ENCODE measurements at regions not wholly inside any gene's neighbourhood (a gene's known extent, or its start where the extent isn't known, plus 50 kb on each side); places are given as distances from the start of the nearest gene placed in this dataset.

DNA sequence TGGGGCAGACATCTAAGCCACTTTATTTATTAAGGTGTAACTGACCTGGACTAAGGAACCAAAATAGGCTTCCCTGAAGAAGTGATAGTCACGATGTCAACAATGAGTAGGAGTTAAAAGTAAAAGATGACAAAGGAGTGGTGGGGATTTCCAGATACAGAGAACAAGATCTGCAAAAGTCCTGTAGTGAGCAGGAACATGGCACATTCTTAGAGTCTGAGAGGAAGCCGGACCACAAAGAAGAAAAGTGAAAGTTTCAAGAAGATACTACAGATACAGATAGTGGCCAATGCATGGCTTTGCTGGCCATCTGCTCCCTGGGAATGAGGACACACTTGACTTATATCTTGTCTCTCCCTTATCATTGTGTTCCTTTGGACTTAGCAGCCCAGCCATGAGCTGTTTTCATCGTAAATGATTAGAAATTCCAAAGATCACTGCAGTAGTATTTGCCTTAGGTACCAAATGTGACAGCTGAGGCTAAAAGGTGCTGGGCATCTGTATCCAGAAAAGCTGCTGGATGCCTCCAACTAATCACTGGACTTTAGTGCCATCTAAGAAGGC lies 302.4 kb upstream of the NR5A2 start:
- Mint-ChIP-seq H3K4me1 (ENCODE audit: low read depth) (peaks cover 8% of the 10 kb centered on the region), H3K27ac (no peak overlapping the region), H3K4me3 (no peak overlapping the region), H3K9me3 (no peaks in the 10 kb centered on the region), H3K36me3 (ENCODE audit: low read depth) (no peaks in the 10 kb centered on the region), H3K27me3 (peaks cover 11% of the 10 kb centered on the region)
- ATAC-seq (peak; percentile 55), DNase-seq (no peak)
- TF ChIP-seq, protein P1, sequence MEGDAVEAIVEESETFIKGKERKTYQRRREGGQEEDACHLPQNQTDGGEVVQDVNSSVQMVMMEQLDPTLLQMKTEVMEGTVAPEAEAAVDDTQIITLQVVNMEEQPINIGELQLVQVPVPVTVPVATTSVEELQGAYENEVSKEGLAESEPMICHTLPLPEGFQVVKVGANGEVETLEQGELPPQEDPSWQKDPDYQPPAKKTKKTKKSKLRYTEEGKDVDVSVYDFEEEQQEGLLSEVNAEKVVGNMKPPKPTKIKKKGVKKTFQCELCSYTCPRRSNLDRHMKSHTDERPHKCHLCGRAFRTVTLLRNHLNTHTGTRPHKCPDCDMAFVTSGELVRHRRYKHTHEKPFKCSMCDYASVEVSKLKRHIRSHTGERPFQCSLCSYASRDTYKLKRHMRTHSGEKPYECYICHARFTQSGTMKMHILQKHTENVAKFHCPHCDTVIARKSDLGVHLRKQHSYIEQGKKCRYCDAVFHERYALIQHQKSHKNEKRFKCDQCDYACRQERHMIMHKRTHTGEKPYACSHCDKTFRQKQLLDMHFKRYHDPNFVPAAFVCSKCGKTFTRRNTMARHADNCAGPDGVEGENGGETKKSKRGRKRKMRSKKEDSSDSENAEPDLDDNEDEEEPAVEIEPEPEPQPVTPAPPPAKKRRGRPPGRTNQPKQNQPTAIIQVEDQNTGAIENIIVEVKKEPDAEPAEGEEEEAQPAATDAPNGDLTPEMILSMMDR (IDR thresholded peaks at IDR 0.05), result no peak
- CTCF ChIA-PET, result no interaction called here
- POLR2A ChIA-PET, result no interaction called here
- intact Hi-C loops (cut with micrococcal nuclease), result no loop called here

DNA sequence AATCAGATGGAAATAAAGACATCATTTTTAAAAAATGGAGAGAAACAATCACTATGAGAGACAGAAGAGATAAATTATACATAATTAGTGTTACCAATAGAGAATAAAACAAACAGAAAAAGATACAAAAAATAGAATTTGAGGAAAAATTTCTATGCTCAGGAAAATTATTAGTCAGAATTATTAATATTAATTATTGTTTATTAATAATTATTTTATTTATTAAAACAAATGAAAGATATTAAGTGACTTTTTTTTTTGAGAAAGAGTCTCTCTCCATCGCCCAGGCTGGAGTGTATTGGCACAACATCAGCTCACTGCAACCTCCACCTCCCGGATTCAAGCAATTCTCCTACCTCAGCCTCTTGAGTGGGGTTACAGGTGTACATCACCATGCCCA lies 299.8 kb upstream of the NR5A2 start:
- no peak for DNase-seq
- TF ChIP-seq, protein P1 (IDR thresholded peaks at IDR 0.05), result no peak
- H3K36me3 Mint-ChIP-seq (ENCODE audit: low read depth), result no peaks in the 10 kb centered on the region
- H3K4me1 Mint-ChIP-seq (ENCODE audit: low read depth), result peaks cover 5% of the 10 kb centered on the region
- peaks cover 11% of the 10 kb centered on the region for H3K27me3 Mint-ChIP-seq
- no peak overlapping the region for H3K4me3 Mint-ChIP-seq
- no peak for ATAC-seq
- POLR2A ChIA-PET, result no interaction called here
- CTCF ChIA-PET, result interaction anchor here (1.1 kb wide), 1 partner anchor 43 kb away, joined by 3 read pairs; no protein-coding TSS in a partner anchor
- H3K27ac Mint-ChIP-seq, result no peak overlapping the region
- intact Hi-C loops (cut with micrococcal nuclease), result no loop called here
- H3K9me3 Mint-ChIP-seq, result no peaks in the 10 kb centered on the region

DNA sequence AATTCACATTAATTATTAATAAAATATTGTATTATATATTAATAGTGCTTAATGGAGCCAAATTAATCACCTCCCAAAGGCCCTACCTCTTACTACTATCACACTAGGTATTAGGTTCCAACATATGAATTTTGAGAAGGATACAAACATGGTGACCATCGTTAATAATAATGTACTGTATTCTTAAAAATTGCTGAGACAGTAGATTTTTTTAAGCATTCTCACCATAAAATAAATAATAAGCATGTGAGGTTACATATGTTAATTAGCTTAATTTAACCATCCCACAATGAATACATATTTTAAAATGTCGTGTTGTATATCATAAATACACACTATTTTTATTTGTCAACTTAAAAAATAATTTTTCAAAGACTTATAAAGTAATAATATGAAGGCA lies 299.2 kb upstream of the NR5A2 start:
- Mint-ChIP-seq H3K27ac (no peak overlapping the region), H3K4me1 (ENCODE audit: low read depth) (peaks cover 5% of the 10 kb centered on the region), H3K27me3 (peaks cover 12% of the 10 kb centered on the region), H3K36me3 (ENCODE audit: low read depth) (no peaks in the 10 kb centered on the region), H3K9me3 (no peaks in the 10 kb centered on the region), H3K4me3 (no peak overlapping the region)
- TF ChIP-seq, protein P1 (IDR thresholded peaks at IDR 0.05), result no peak
- DNase-seq (no peak), ATAC-seq (no peak)
- CTCF ChIA-PET, result no interaction called here
- POLR2A ChIA-PET, result no interaction called here
- intact Hi-C loops (cut with micrococcal nuclease), result no loop called here

DNA sequence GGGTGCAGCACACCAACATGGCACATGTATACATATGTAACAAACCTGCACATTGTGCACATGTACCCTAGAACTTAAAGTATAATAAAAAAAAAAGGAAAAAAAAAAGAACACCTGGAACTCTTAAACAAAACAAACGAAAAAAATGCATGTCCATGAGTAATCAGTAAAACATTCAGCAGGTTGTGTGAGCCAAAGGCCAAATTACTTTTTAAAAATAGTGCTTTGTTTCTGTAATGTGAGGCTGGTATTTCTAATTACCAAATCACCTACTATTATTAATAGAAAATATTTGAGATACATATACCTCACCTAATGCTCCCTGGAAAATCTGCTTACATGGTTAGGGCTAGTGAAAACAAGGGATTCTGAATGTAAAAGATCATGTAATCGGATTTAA lies 294.4 kb upstream of the NR5A2 start:
- Mint-ChIP-seq H3K36me3 (ENCODE audit: low read depth) (no peaks in the 10 kb centered on the region), H3K9me3 (no peaks in the 10 kb centered on the region), H3K27me3 (peaks cover 3% of the 10 kb centered on the region), H3K4me1 (ENCODE audit: low read depth) (no peaks in the 10 kb centered on the region), H3K27ac (no peak overlapping the region), H3K4me3 (no peak overlapping the region)
- CTCF ChIA-PET, result no interaction called here
- TF ChIP-seq, protein P1 (IDR thresholded peaks at IDR 0.05), result no peak
- no peak for DNase-seq
- no peak for ATAC-seq
- POLR2A ChIA-PET, result no interaction called here
- intact Hi-C loops (cut with micrococcal nuclease), result no loop called here

DNA sequence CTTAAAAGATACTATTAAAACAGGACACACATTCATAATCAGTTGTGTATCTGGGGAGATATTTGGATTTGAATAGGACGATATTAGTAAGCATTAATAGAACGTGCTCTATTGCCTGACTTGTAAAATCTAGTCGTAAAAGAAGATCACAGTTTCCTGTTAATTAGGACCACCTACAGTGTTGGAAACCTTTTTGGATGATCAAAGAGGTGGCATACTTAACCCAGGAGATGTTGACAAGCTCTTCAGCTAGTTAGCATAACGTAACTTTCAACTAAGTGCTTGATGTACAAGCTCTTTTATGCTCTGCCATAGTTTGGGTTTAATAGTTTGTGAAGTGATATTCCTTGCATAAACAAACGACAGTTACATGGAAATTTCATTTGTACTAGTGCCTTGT lies 293.3 kb upstream of the NR5A2 start:
- POLR2A ChIA-PET, result no interaction called here
- Mint-ChIP-seq H3K27ac (no peak overlapping the region), H3K4me1 (ENCODE audit: low read depth) (no peaks in the 10 kb centered on the region), H3K36me3 (ENCODE audit: low read depth) (no peaks in the 10 kb centered on the region), H3K4me3 (no peak overlapping the region), H3K9me3 (no peaks in the 10 kb centered on the region), H3K27me3 (peaks cover 2% of the 10 kb centered on the region)
- CTCF ChIA-PET, result no interaction called here
- DNase-seq, result no peak
- intact Hi-C loops (cut with micrococcal nuclease), result no loop called here
- TF ChIP-seq, protein P1 (IDR thresholded peaks at IDR 0.05), result no peak
- ATAC-seq, result no peak

Data from activated CD8-positive, alpha-beta T cell treated with anti-CD3 and anti-CD28 coated beads for 36 hours (primary cell).